Islet precursor cell (in vitro differentiated cells): ENCODE measurements at regions not wholly inside any gene's neighbourhood (a gene's known extent, or its start where the extent isn't known, plus 50 kb on each side); places are given as distances from the start of the nearest gene placed in this dataset.

Experiments
- DNase-seq: peaks from one replicate; pipeline ENCODE4 v3.0.0-alpha.2; 2018

- DNase-seq, result no peak
Measured at GRCh38 chr22:49373289-49373666, 454.4 kb downstream of the BRD1 start.

GRCh38 chr22:49372530-49373288, 455.0 kb downstream of the BRD1 start:
- DNase-seq, result peak; percentile 97

- no peak for DNase-seq
Measured at GRCh38 chr22:49372111-49372529, 455.6 kb downstream of the BRD1 start.

- DNase-seq, result peak; percentile 37
Measured at GRCh38 chr22:49371325-49372110, 456.2 kb downstream of the BRD1 start.

- DNase-seq, result peak; percentile 49
Measured at GRCh38 chr22:49370627-49371301, 456.9 kb downstream of the BRD1 start.

GRCh38 chr22:49369726-49370626, 457.7 kb downstream of the BRD1 start:
- DNase-seq, result peak; percentile 47

- peak; percentile 56 for DNase-seq
Measured at GRCh38 chr22:49368976-49369725, 458.5 kb downstream of the BRD1 start.

GRCh38 chr22:49368221-49368975, 459.3 kb downstream of the BRD1 start:
- DNase-seq, result peak; percentile 41

GRCh38 chr22:49367041-49367697, 460.5 kb downstream of the BRD1 start:
- peak; percentile 58 for DNase-seq

GRCh38 chr22:49366437-49366836, 461.2 kb downstream of the BRD1 start:
- no peak for DNase-seq

GRCh38 chr22:49365910-49366309, 461.8 kb downstream of the BRD1 start:
- peak; percentile 43 for DNase-seq

GRCh38 chr22:49365191-49365837, 462.4 kb downstream of the BRD1 start:
- DNase-seq, result peak; percentile 31

- DNase-seq, result peak; percentile 31
Measured at GRCh38 chr22:49364398-49364797, 463.3 kb downstream of the BRD1 start.

GRCh38 chr22:49363526-49364230, 464.0 kb downstream of the BRD1 start:
- DNase-seq, result peak; percentile 30

GRCh38 chr22:49362211-49362839, 465.3 kb downstream of the BRD1 start:
- peak; percentile 43 for DNase-seq

GRCh38 chr22:49361164-49361563, 466.5 kb downstream of the BRD1 start:
- DNase-seq, result no peak

GRCh38 chr22:49360746-49361145, 466.9 kb downstream of the BRD1 start:
- DNase-seq, result no peak

- peak; percentile 29 for DNase-seq
Measured at GRCh38 chr22:49359076-49359475, 468.6 kb downstream of the BRD1 start.
